HepG2 (cell line): ENCODE measurements at regions not wholly inside any gene's neighbourhood (a gene's known extent, or its start where the extent isn't known, plus 50 kb on each side); places are given as distances from the start of the nearest gene placed in this dataset.

Experiments
- ATAC-seq: fragments of 200-7000 bp; cut with Tn5 transposase; 3 replicates; pipeline ENCODE4 v1.9.1; 2020; ENCODE audit warnings: mild to moderate bottlenecking, moderate library complexity
- BruUV-seq: library from RNA; stranded (reverse); fragments of 400-500 nt; replicated peaks from 2 replicates; lab custom pipeline; 2021; lab: Mats Ljungman, UMichigan
- CTCF ChIA-PET: fragments of 300-600 bp; formaldehyde crosslinking; extraction: SDS; loops from one replicate; lab custom pipeline; 2021; ENCODE audit warnings: low total read pairs, inconsistent platforms, low intra/inter-chr PET ratio; lab: Yijun Ruan, JAX
- POLR2A ChIA-PET: fragments of 350-600 bp; sonication (Branson Sonifier 250); formaldehyde crosslinking; loops from one replicate; lab custom pipeline; 2020; ENCODE audit warnings: antibody characterized with exemption, inconsistent platforms; lab: Yijun Ruan, JAX
- DNase-seq: peaks from one replicate; pipeline ENCODE4 v3.0.0-alpha.2; 2015; ENCODE audit warnings: low spot score
- FAIRE-seq: peaks from 3 replicates; lab custom pipeline; 2011; peaks lifted over from hg19 to GRCh38; lab: Jason Lieb, UNC
- H2AFZ ChIP-seq: one replicate; pipeline ENCODE4 v1.6.1; 2011; ENCODE audit warnings: low read length, inconsistent platforms
- H3K27ac ChIP-seq: fragments of 300-600 bp; 3 replicates; pipeline ENCODE4 v1.8.0; 2011; ENCODE audit warnings: mixed run types, mild to moderate bottlenecking, mixed read lengths, low read length, inconsistent platforms; ENCODE audit not compliant: insufficient read depth; ENCODE audit errors: extremely low read length
- H3K27me3 ChIP-seq, 2 experiments: fragments of 200-600 bp in 1 of 2; 2 replicates in 1 of 2; 3 replicates in 1 of 2; pipeline versions ENCODE4 v1.6.0 to v1.8.0; 2011; ENCODE audit warnings: low read length in 2 of 2, mild to moderate bottlenecking in 2 of 2, moderate library complexity in 2 of 2, inconsistent platforms in 1 of 2; ENCODE audit not compliant: insufficient read depth in 2 of 2, control insufficient read depth in 1 of 2
- H3K36me3 ChIP-seq, 2 experiments: fragments of 200-600 bp in 1 of 2; replicated peaks in 1 of 2; 2 replicates in 1 of 2; 3 replicates in 1 of 2; pipeline versions ENCODE4 v1.5.1 to v1.8.0; 2011; ENCODE audit warnings: low read length in 2 of 2, inconsistent platforms in 1 of 2; ENCODE audit not compliant: insufficient read depth in 2 of 2, control insufficient read depth in 1 of 2
- H3K4me1 ChIP-seq: 2 replicates; pipeline ENCODE4 v1.5.1; 2012; ENCODE audit warnings: low read length, inconsistent platforms; ENCODE audit not compliant: insufficient read depth
- H3K4me2 ChIP-seq: 2 replicates; pipeline ENCODE4 v1.6.0; 2011; ENCODE audit warnings: low read depth, low read length, inconsistent platforms
- H3K4me3 ChIP-seq, 3 experiments: fragments of 200-600 bp in 1 of 3; sonication (generic), shearing (Covaris generic) in 1 of 3; replicated peaks in 1 of 3; 2 replicates each; pipeline ENCODE4 v1.5.1; 2011 to 2016; ENCODE audit warnings: low read length in 3 of 3, inconsistent platforms in 2 of 3, low read depth in 2 of 3, mild to moderate bottlenecking in 2 of 3, control low read depth in 1 of 3, mixed read lengths in 1 of 3; ENCODE audit not compliant: insufficient read depth in 1 of 3
- H3K79me2 ChIP-seq: one replicate; pipeline ENCODE4 v1.6.1; 2011; ENCODE audit warnings: low read length, inconsistent platforms; ENCODE audit not compliant: insufficient read depth
- H3K9ac ChIP-seq: 2 replicates; pipeline ENCODE4 v1.6.0; 2011; ENCODE audit warnings: mild to moderate bottlenecking, low read depth, low read length, inconsistent platforms; ENCODE audit not compliant: insufficient read depth
- H3K9me3 ChIP-seq: 2 replicates; pipeline ENCODE4 v1.5.1; 2012; ENCODE audit warnings: mild to moderate bottlenecking, low read length
- H4K20me1 ChIP-seq: 2 replicates; pipeline ENCODE4 v1.6.0; 2011; ENCODE audit warnings: inconsistent platforms, mild to moderate bottlenecking, low read length, moderate library complexity; ENCODE audit not compliant: insufficient read depth
- ARID3A ChIP-seq: IDR thresholded peaks from 2 replicates; pipeline ENCODE4 v1.6.1; 2012; ENCODE audit warnings: low read depth, low read length, improper control_type of control experiment
- FOXJ3 ChIP-seq: sonication (generic); formaldehyde crosslinking; IDR thresholded peaks from 2 replicates; pipeline ENCODE4 v1.4.0; 2020; ENCODE audit warnings: missing genetic modification reagents, mild to moderate bottlenecking, borderline replicate concordance
- GMEB1 ChIP-seq: sonication (generic); formaldehyde crosslinking; IDR thresholded peaks from 2 replicates; pipeline ENCODE4 v1.5.1; 2020; ENCODE audit warnings: missing genetic modification reagents, mild to moderate bottlenecking, borderline replicate concordance
- ISL2 ChIP-seq: sonication (generic); formaldehyde crosslinking; IDR thresholded peaks from 2 replicates; pipeline ENCODE4 v1.5.0; 2020; ENCODE audit warnings: missing genetic modification reagents
- MED8 ChIP-seq: sonication (generic); formaldehyde crosslinking; IDR thresholded peaks from 2 replicates; pipeline ENCODE4 v1.8.1; 2023; ENCODE audit warnings: mild to moderate bottlenecking, missing genetic modification reagents; ENCODE audit not compliant: insufficient replicate concordance
- NFE2L2 ChIP-seq: fragments of 150-350 bp; IDR thresholded peaks from 2 replicates; pipeline ENCODE4 v1.6.1; 2014; ENCODE audit warnings: low read length
- PLRG1 ChIP-seq: fragments of 450-650 bp; conservative IDR thresholded peaks from 2 replicates; pipeline ENCODE4 v1.6.1; 2016
- SMYD3 ChIP-seq: sonication (generic); formaldehyde crosslinking; IDR thresholded peaks from 2 replicates; pipeline ENCODE4 v1.8.1; 2023; ENCODE audit warnings: mild to moderate bottlenecking, missing genetic modification reagents
- TFDP2 ChIP-seq: sonication (generic); formaldehyde crosslinking; IDR thresholded peaks from 2 replicates; pipeline ENCODE4 v1.4.0; 2020; ENCODE audit warnings: missing genetic modification reagents
- USF2 ChIP-seq, 2 experiments: sonication (generic) in 1 of 2; formaldehyde crosslinking in 1 of 2; IDR thresholded peaks; 2 replicates each; pipeline versions ENCODE4 v1.5.1 to v1.6.1; 2011 to 2020; ENCODE audit warnings: borderline replicate concordance in 1 of 2, low read depth in 1 of 2, low read length in 1 of 2, mild to moderate bottlenecking in 1 of 2, missing genetic modification reagents in 1 of 2, moderate library complexity in 1 of 2
- ZFP62 ChIP-seq: sonication (generic); formaldehyde crosslinking; IDR thresholded peaks from 2 replicates; pipeline ENCODE4 v1.4.0; 2020; ENCODE audit warnings: missing genetic modification reagents
- ZNF343 ChIP-seq: sonication (generic); formaldehyde crosslinking; IDR thresholded peaks from 2 replicates; pipeline ENCODE4 v1.4.0; 2020; ENCODE audit warnings: mild to moderate bottlenecking, missing genetic modification reagents
- ZNF569 ChIP-seq: sonication (generic); formaldehyde crosslinking; IDR thresholded peaks from 2 replicates; pipeline ENCODE4 v1.5.0; 2020; ENCODE audit warnings: mild to moderate bottlenecking, missing genetic modification reagents, moderate library complexity, borderline replicate concordance
- ZNF841 ChIP-seq: sonication (generic); formaldehyde crosslinking; IDR thresholded peaks from 2 replicates; pipeline ENCODE4 v1.8.1; 2023; ENCODE audit warnings: missing genetic modification reagents, borderline replicate concordance
- WGBS: methylation state at CpG from one replicate; pipeline ENCODE4 v1.1.6; 2017; ENCODE audit warnings: low lambda C conversion rate; 5-methylcytosine and 5-hydroxymethylcytosine counted together
- in situ Hi-C: cut with HindIII; loops from 2 replicates; pipeline ENCODE4 v1.10.0; 2017; ENCODE audit warnings: low pct_unique_long_range_greater_than_20kb; ENCODE audit not compliant: extremely low pct_ligation_motif_present
- intact Hi-C: fragments of 100-400 bp; cut with micrococcal nuclease; formaldehyde crosslinking; loops from one replicate; pipeline ENCODE4 v1.10.0; 2022; ENCODE audit not compliant: unreplicated experiment

- TF ChIP-seq FOXJ3 (CRISPR knock-in tag) (no peak), ZNF569 (CRISPR knock-in tag) (no peak), PLRG1 (no peak), SMYD3 (CRISPR knock-in tag) (no peak), NFE2L2 (no peak), ZNF343 (CRISPR knock-in tag) (no peak), ARID3A (no peak), ZFP62 (CRISPR knock-in tag) (no peak), ZNF841 (no peak), USF2 (IDR thresholded peaks at IDR 0.05; ENCODE audit: low read depth, low read length) (no peak), USF2 (CRISPR knock-in tag; IDR thresholded peaks at IDR 0.05; ENCODE audit: borderline replicate concordance) (no peak), TFDP2 (CRISPR knock-in tag) (no peak), GMEB1 (CRISPR knock-in tag) (no peak), MED8 (no peak), ISL2 (CRISPR knock-in tag) (no peak)
- TF ChIP-seq, all 625 proteins: peak for 0
- no peaks in the 10 kb centered on the region for H4K20me1 ChIP-seq
- H3K79me2 ChIP-seq: no peaks in the 10 kb centered on the region
- no TSS peak for BruUV-seq
- no peak overlapping the region for H3K27ac ChIP-seq
- ATAC-seq (no peak), DNase-seq (no peak), FAIRE-seq (no peak)
- no peak overlapping the region for H2AFZ ChIP-seq
- in situ Hi-C loops: no loop called here
- H3K4me2 ChIP-seq: no peak overlapping the region
- no peak overlapping the region for H3K9ac ChIP-seq
- no peaks in the 10 kb centered on the region for H3K4me1 ChIP-seq
- CTCF ChIA-PET: no interaction called here
- 0% methylated on average over 1 of the region's 1 CpG for WGBS
- intact Hi-C loops: no loop called here
- peaks cover 97% of the 10 kb centered on the region for H3K9me3 ChIP-seq
- no peaks in the 10 kb centered on the region for H3K36me3 ChIP-seq
- H3K27me3 ChIP-seq: no peaks in the 10 kb centered on the region
- POLR2A ChIA-PET: no interaction called here
- H3K4me3 ChIP-seq: no peak overlapping the region
Measured at GRCh38 chr6:19368511-19368910, 468.7 kb upstream of the ID4 start.
